22Rv1 (cell line): ENCODE measurements at regions not wholly inside any gene's neighbourhood (a gene's known extent, or its start where the extent isn't known, plus 50 kb on each side); places are given as distances from the start of the nearest gene placed in this dataset.

ENCODE experiments used
- ZFX ChIP-seq: fragments of 450-650 bp; IDR thresholded peaks from 2 replicates; pipeline ENCODE4 v1.6.1; 2017; ENCODE audit warnings: antibody characterized with exemption, borderline replicate concordance
- TF ChIP-seq, protein P1 (sequence below): fragments of 450-650 bp; IDR thresholded peaks from 2 replicates; pipeline ENCODE4 v1.5.1; 2017; ENCODE audit warnings: mild to moderate bottlenecking

- TF ChIP-seq, protein P1, sequence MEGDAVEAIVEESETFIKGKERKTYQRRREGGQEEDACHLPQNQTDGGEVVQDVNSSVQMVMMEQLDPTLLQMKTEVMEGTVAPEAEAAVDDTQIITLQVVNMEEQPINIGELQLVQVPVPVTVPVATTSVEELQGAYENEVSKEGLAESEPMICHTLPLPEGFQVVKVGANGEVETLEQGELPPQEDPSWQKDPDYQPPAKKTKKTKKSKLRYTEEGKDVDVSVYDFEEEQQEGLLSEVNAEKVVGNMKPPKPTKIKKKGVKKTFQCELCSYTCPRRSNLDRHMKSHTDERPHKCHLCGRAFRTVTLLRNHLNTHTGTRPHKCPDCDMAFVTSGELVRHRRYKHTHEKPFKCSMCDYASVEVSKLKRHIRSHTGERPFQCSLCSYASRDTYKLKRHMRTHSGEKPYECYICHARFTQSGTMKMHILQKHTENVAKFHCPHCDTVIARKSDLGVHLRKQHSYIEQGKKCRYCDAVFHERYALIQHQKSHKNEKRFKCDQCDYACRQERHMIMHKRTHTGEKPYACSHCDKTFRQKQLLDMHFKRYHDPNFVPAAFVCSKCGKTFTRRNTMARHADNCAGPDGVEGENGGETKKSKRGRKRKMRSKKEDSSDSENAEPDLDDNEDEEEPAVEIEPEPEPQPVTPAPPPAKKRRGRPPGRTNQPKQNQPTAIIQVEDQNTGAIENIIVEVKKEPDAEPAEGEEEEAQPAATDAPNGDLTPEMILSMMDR = no peak
- TF ChIP-seq ZFX = no peak
Measured at GRCh38 chr12:83472772-83473171, 786.1 kb downstream of the TMTC2 start.
